OCI-M2 (cell line): ENCODE measurements at regions not wholly inside any gene's neighbourhood (a gene's known extent, or its start where the extent isn't known, plus 50 kb on each side); places are given as distances from the start of the nearest gene placed in this dataset.
"Not testable (repeated sequence)": the region's sequence is repeated elsewhere in the genome, so short reads cannot be mapped to it uniquely, and the experiment has no call there.

Source experiments
- DNase-seq: peaks from one replicate; lab custom pipeline; 2025; ENCODE audit not compliant: unreplicated experiment; lab: John Stamatoyannopoulos, UW

DNA sequence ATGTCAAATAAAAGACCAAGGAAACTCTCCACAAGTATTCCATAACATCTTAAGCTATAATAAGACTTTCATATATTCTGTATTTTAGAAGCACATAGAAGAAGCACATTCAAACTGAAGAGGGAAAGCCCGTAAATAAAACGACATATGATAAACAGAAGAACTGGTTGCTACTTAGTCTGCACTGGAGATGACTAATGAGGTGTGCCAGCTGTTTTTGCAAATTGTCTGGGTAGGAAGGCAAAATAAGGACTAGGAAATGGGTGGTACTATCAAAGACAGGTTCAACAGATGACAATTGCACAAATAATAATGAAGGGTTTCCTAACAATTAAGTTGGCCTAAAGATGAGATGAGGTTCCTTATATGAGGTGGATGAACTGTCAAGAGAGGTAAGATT, 593.2 kb upstream of the CCDC179 start:
- DNase-seq: no peak

DNA sequence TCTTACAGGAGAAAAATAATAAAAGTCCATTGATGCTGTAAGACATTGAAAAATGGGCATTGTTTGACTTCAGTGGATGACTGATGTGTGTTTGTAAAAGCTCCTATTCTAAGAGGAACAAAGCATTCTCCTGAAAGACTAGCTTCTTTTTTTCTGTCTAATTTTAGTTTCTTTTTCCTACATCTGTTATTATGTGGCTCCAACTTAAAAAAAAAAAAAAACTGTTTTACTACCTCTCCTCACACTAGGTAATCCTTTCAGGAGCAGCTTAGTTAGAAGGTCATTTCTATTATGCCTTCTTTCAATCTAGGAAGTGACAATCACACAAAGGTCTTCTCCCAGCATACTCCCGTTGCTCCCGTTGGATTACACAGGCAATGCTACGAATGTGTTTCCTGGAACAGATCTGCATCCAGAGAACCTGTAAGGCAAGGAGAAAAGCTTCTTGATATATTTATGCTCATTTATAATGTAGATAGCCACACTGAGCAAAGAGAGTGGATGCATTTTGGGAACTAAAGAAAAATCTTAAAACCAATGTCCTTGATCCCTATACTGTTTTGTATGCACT, 595.1 kb upstream of the CCDC179 start:
- DNase-seq: no peak

DNA sequence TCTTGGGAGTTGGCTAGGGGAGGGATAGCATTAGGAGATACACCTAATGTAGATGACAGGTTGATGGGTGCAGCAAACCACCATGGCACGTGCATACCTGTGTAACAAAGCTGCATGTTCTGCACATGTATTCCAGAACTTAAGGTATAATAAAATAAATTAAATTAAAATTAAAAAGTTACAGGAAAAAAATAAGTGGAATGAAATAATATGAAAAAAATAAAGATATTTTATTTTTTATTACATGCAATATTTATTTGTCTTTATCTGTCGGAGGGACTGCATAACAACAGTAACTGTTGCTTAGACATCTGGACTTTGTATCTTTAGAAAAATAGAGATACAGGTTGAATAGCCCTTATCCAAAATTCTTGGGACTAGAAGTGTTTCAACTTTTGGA, 597.4 kb upstream of the CCDC179 start:
- no peak for DNase-seq

GRCh38 chr11:23471878-23472277, 611.6 kb upstream of the CCDC179 start:
- no peak for DNase-seq

GRCh38 chr11:23473782-23474181, 613.5 kb upstream of the CCDC179 start:
- no peak for DNase-seq

DNA sequence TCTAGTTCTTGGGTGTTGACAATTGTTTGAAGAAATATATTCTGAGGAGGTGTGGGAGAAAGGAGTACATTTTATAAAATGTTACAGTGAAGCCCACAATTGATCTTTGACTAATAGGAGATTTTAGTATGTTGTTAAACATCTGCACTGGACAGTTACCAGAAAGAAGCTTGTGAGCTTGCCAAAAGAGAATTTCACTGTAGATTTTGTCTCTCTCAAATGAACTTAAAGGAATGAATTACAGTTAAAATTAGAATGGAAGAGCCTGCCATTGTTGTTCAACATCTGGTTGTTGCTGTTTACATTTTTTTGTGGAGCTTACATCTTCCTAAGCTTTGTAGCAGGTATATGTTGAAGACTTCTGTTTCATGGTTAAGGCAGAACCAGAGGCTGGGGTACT, 620.5 kb upstream of the CCDC179 start:
- DNase-seq: no peak

DNA sequence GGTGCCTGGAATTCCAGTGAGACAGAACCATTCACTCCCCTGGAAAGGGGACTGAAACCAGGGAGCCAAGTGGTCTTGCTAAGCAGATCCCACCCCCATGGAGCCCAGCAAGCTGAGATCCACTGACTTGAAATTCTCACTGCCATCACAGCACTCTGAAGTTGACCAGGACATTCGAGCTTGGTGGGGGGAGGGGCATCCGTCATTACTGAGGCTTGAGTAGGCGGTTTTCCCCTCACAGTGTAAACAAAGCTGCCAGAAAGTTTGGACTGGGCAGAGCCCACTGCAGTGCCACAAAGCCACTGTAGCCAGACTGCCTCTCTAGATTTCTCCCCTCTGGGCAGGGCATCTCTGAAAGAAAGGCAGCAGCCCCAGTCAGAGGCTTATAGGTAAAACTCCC, 623.9 kb upstream of the CCDC179 start:
- not testable (repeated sequence) for DNase-seq

- not testable (repeated sequence) for DNase-seq
Measured at GRCh38 chr11:23484618-23485017, 624.3 kb upstream of the CCDC179 start.

DNA sequence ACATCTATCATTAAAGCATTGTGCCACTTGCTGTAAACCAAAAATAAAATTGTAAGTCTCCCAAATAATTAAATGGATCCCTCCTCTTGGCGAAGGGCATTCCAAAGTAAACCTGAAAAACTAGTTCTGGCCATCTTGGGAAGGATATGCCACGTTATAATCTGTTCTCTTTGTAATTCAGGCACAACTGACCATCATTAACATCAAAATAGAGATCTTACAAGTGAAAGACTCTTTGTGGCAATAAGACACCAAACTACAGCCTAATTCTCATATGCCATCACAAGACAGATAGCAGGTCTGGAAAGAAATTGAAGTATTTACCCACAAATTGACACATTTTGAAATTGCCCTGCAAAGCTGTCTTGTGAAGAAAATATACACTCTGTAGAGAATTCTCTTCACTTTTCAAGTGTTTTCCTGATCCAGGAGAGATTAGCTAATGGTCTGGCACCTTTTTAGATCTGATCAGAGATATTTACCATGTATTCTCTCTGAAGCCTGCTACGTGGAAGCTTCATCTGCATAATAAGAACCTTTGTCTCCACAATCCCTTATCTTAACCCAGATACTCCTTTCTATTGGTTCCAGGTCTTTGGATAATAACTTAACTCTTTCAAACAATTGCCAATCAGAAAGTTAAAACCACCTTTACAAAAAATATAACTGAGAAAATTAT, 630.4 kb upstream of the CCDC179 start:
- no peak for DNase-seq

DNA sequence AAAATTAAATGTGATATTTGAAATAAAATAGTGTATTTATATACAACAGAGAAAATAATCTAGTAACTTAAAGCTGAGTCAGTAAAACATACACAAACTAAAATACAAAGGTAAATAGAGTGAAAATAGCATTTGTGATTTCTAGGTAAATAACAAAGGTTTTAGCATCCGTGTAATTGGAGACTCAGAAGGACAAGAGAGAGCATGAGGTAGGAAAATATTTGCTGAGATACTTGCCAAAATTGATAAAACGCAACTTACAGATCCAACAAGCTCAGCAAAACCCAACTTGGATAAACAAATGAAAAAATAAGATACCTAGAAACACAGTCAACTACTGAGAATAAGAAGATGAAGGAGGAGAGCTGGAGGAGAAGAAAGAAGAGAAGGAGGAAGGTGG, 634.7 kb upstream of the CCDC179 start:
- no peak for DNase-seq

DNA sequence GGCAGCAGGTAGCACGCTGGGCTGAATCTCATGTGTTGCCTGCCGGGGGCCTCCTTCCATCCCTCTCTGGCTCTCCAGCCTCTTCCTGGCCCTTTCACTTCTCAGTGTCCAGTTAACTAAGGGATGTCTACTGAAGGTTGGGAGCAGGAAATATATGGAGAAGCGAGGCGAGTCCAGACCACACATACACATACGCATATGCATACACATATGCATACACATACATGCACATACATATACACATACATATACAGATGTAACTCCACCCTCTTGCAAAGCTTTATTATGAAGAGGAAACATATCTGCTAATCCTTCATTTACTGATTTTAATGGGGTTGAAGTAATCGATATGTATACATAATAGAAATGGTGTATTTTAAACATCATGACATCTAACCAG, 636.1 kb upstream of the CCDC179 start:
- no peak for DNase-seq

- DNase-seq: no peak
Measured at GRCh38 chr11:23497040-23497439, 636.8 kb upstream of the CCDC179 start.

DNA sequence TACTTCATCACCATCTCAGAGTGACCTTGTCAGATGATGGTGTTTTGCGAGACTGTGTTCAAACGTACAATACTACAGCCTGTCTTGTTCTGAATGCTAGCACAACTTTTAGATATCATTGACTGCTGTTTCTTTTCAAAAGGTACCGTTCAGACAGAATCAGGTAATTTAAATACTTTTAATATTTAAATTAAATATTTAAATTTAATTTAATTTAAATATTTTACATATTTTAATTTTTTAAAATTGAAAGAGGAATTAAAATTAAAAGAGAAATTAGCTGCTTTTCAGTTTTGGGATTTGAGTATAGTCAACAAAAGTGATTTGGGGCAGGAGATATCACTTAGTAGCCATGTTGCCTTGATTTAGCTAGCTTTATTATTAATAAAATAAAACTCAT, 642.1 kb upstream of the CCDC179 start:
- DNase-seq: no peak

GRCh38 chr11:23502826-23503225, 642.6 kb upstream of the CCDC179 start:
- DNase-seq: no peak

DNA sequence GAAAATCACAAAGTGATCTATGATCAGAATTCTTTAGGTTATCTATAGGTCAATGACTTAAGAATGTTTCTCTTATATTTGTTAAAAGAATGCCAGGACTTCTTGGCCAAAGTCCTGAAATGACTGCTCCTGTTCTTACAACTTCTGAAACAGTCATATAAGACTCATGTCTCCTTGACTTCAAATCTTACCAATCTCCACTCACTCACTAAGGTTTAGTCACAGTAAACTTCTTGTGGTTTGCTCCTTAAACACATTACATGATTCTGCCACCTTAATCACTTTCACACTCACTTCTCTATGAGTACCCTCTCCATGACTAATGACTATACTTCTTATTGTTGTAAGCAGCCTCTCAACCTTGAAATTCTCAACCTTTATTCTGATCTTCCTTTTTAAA, 648.7 kb upstream of the CCDC179 start:
- DNase-seq: no peak

DNA sequence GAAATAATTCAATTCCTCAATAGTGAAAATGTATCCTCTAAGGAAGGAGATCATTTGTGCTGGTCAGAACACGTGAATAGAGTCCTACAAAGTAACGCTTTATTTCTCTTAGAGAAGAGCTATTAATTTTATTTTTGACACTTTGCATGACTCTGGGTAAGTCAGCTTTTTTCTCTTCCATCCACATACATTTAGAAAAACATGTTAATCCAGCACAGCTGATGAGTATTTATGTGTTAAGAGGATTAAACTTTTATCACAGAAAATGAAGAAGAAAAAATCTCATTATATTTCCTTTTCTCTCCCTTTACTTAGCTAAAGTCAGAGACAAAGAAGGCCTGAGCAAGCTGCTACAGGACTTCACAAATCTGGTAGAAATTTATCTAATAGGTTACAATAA, 649.5 kb upstream of the CCDC179 start:
- DNase-seq: no peak

DNA sequence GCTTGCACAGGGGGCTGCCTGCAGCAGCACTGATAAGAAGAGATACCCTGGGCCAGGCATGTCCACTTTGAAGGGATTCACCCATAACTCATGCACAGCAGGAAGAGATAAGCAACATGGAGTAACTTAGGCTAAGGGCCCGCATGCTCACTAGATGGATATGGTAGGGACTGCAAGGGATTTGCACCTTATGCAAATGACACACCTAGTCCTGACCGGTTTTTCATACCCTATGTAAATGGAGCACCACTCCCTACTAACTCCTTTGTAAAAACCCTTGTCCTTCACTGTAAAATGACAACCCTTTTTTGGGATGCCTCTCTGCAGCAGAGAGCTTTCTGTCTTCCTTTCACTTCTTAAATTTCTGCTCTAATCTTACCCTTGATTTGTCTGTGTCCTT, 658.9 kb upstream of the CCDC179 start:
- DNase-seq: no peak

DNA sequence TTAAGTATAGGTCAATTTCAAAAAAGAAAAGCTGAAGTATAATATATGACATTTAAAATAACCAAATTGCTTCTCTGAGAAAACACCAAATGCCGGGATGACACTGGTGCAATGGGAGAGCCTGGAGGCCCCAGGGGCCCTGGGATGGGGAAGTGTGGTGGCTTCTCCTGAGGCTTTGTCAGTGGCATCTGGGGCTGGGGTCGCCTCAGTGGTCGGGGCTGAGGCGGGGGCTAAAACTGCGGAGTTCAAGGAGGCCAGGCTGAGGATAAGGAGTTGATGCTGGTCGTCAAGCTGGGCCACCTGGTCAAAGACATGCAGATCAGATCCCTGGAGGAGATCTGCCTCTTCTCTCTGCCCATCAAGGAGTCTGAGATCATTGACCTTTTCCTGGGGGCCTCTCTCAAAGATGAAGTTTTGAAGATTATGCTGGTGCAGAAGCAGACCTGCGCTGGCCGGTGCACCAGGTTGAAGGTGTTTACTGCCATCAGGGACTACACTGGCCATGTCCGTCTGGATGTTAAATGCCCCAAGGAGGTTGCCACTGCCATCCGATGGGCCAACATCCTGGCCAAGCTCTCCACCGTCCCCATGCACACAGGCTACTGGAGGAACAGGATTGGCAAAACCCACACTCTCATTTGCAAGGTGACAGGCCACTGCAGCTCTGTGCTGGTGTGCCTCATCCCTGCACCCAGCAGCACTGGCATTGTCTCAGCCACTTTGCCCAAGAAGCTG, 660.1 kb upstream of the CCDC179 start:
- DNase-seq: no peak

- no peak for DNase-seq
Measured at GRCh38 chr11:23536907-23537306, 676.6 kb upstream of the CCDC179 start.

DNA sequence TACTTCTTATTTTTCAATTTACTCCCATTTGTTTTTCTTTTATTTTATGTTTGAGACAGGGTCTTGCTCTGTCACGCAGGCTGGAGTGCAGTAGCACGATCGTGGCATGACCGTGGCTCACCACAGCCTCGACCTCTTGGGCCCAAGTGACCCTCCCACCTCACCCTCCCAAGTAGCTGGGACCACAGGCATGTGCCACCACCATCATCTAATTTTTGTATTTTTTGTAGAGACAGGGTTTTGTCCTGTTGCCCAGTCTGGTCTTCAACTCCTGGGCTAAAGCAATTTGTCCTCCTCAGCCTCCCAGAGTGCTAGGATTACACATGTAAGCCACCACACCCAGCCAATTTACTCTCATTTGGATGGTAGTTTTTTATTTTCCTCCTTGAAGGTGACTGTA, 679.3 kb upstream of the CCDC179 start:
- DNase-seq: no peak

DNA sequence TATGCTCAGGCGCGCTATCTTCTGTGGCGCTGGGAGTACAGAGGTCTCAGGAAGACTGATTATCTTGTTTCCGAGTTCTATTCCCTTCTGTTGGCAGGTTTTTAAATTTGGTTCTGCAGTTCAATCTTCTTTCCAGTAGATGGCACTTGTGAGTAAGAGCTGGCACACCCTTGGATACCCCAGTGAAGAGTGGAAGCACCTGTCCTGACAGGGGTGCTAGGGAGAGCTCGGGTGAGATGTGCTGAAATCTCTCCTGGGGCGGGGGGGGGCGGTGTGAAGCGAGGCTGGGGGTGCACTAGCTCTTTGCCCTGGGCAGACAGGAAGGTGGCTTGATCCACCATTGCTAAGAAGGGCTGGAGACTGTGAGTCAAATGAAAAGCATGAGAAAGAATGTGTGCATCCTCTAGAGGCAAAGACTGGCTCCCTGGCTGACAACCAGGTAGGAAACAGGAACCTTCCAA, 679.9 kb upstream of the CCDC179 start:
- no peak for DNase-seq

DNA sequence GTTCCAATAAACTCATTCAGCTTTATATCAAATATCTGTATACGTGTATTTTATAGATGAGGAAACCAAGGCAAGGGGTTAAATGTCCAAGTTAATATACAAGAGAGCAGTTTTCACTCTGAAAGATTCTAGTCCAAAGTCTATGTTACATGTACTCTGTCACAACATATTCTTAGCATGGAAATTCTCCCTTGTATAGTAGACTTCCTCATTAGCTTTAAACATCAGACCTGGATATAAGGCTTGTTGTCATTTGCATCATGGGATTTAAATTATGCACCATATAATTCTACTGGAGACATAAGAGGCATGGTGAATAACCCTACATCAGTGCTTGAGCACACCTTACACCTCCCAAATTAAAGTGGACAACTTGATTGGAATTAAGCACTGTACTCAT, 681.9 kb upstream of the CCDC179 start:
- DNase-seq: no peak
